WTC11 (cell line): ENCODE measurements at regions not wholly inside any gene's neighbourhood (a gene's known extent, or its start where the extent isn't known, plus 50 kb on each side); places are given as distances from the start of the nearest gene placed in this dataset.

Experiments used
- ATAC-seq: fragments of 200-7000 bp; cut with Tn5 transposase; 2 replicates; pipeline ENCODE4 v1.10.0; 2021; ENCODE audit warnings: mild to moderate bottlenecking, moderate library complexity
- CTCF ChIA-PET: fragments of 300-600 bp; sonication (Branson Sonifier 250); formaldehyde crosslinking; loops from one replicate; lab custom pipeline; 2021; ENCODE audit warnings: antibody characterized with exemption; lab: Charles Lee
- POLR2A ChIA-PET: fragments of 350-600 bp; sonication (Branson Sonifier 250); formaldehyde crosslinking; loops from one replicate; lab custom pipeline; 2021; ENCODE audit warnings: antibody characterized with exemption; lab: Charles Lee
- DNase-seq: peaks from one replicate; pipeline ENCODE4 v3.0.0; 2021; ENCODE audit warnings: low spot score
- H3K27ac Mint-ChIP-seq: 2 replicates; pipeline ENCODE4 v1.8.0; 2021; ENCODE audit warnings: mixed read lengths
- H3K27me3 Mint-ChIP-seq: 2 replicates; pipeline ENCODE4 v1.8.0; 2021; ENCODE audit warnings: low read depth, mild to moderate bottlenecking, moderate library complexity, mixed read lengths
- H3K36me3 Mint-ChIP-seq: 2 replicates; pipeline ENCODE4 v1.8.0; 2021; ENCODE audit warnings: mixed read lengths
- H3K4me1 Mint-ChIP-seq: 2 replicates; pipeline ENCODE4 v1.8.0; 2022; ENCODE audit warnings: mixed read lengths
- H3K4me3 Mint-ChIP-seq: 2 replicates; pipeline ENCODE4 v1.8.0; 2021; ENCODE audit warnings: mild to moderate bottlenecking, moderate library complexity, mixed read lengths
- H3K9me3 Mint-ChIP-seq: 2 replicates; pipeline ENCODE4 v1.8.0; 2021; ENCODE audit warnings: mixed read lengths
- ARID4B ChIP-seq: sonication (generic); formaldehyde crosslinking; IDR thresholded peaks from 2 replicates; pipeline ENCODE4 v1.8.0; 2023; ENCODE audit warnings: missing genetic modification reagents, mild to moderate bottlenecking, borderline replicate concordance
- ATF1 ChIP-seq: sonication (generic); formaldehyde crosslinking; IDR thresholded peaks from 2 replicates; pipeline ENCODE4 v1.8.1; 2023; ENCODE audit warnings: mild to moderate bottlenecking, moderate library complexity, missing genetic modification reagents
- CREB1 ChIP-seq: sonication (generic); formaldehyde crosslinking; IDR thresholded peaks from 2 replicates; pipeline ENCODE4 v1.8.0; 2023; ENCODE audit warnings: mild to moderate bottlenecking, missing genetic modification reagents
- CTCF ChIP-seq: fragments of 200-600 bp; IDR thresholded peaks from 2 replicates; pipeline ENCODE4 v1.8.0; 2022; ENCODE audit warnings: antibody characterized with exemption
- ELF4 ChIP-seq: sonication (generic); formaldehyde crosslinking; IDR thresholded peaks from 2 replicates; pipeline ENCODE4 v1.8.1; 2022; ENCODE audit warnings: low read depth, mild to moderate bottlenecking, moderate library complexity, missing genetic modification reagents
- ESRRA ChIP-seq: sonication (generic); formaldehyde crosslinking; IDR thresholded peaks from 2 replicates; pipeline ENCODE4 v1.8.1; 2022; ENCODE audit warnings: mild to moderate bottlenecking, missing genetic modification reagents, borderline replicate concordance
- FOXJ3 ChIP-seq: sonication (generic); formaldehyde crosslinking; IDR thresholded peaks from 2 replicates; pipeline ENCODE4 v1.9.0; 2021; ENCODE audit warnings: missing genetic modification reagents, mild to moderate bottlenecking, borderline replicate concordance
- FOXP4 ChIP-seq: sonication (generic); formaldehyde crosslinking; IDR thresholded peaks from 2 replicates; pipeline ENCODE4 v1.8.0; 2022; ENCODE audit warnings: mild to moderate bottlenecking, missing genetic modification reagents
- GTF2I ChIP-seq: fragments of 250-450 bp; sonication (Bioruptor Pico); conservative IDR thresholded peaks from 2 replicates; pipeline ENCODE4 v1.4.0; 2021; ENCODE audit warnings: mild to moderate bottlenecking
- IRF1 ChIP-seq: sonication (generic); formaldehyde crosslinking; IDR thresholded peaks from 2 replicates; pipeline ENCODE4 v1.8.0; 2023; ENCODE audit warnings: missing genetic modification reagents
- IRF2 ChIP-seq: sonication (generic); formaldehyde crosslinking; IDR thresholded peaks from 2 replicates; pipeline ENCODE4 v1.8.0; 2022; ENCODE audit warnings: low read depth, missing genetic modification reagents, borderline replicate concordance
- NFE2L1 ChIP-seq: sonication (generic); formaldehyde crosslinking; IDR thresholded peaks from 2 replicates; pipeline ENCODE4 v1.8.1; 2023; ENCODE audit warnings: missing genetic modification reagents
- NFYB ChIP-seq: sonication (generic); formaldehyde crosslinking; conservative IDR thresholded peaks from 2 replicates; pipeline ENCODE4 v1.8.0; 2022; ENCODE audit warnings: low read depth, missing genetic modification reagents
- NR2C2 ChIP-seq: sonication (generic); formaldehyde crosslinking; IDR thresholded peaks from 2 replicates; pipeline ENCODE4 v1.8.0; 2022; ENCODE audit warnings: mild to moderate bottlenecking, missing genetic modification reagents
- PRDM15 ChIP-seq: sonication (generic); formaldehyde crosslinking; IDR thresholded peaks from 2 replicates; pipeline ENCODE4 v1.8.0; 2022; ENCODE audit warnings: missing genetic modification reagents
- RELA ChIP-seq: sonication (generic); formaldehyde crosslinking; IDR thresholded peaks from 2 replicates; pipeline ENCODE4 v1.8.1; 2022; ENCODE audit warnings: missing genetic modification reagents, mild to moderate bottlenecking, borderline replicate concordance
- SP1 ChIP-seq: sonication (generic); formaldehyde crosslinking; conservative IDR thresholded peaks from 2 replicates; pipeline ENCODE4 v1.8.1; 2022; ENCODE audit warnings: missing genetic modification reagents
- TEAD4 ChIP-seq: sonication (generic); formaldehyde crosslinking; IDR thresholded peaks from 2 replicates; pipeline ENCODE4 v1.8.0; 2022; ENCODE audit warnings: mild to moderate bottlenecking, missing genetic modification reagents
- USF1 ChIP-seq: sonication (generic); formaldehyde crosslinking; IDR thresholded peaks from 2 replicates; pipeline ENCODE4 v1.8.0; 2022; ENCODE audit warnings: mild to moderate bottlenecking, missing genetic modification reagents
- ZNF121 ChIP-seq: sonication (generic); formaldehyde crosslinking; IDR thresholded peaks from 2 replicates; pipeline ENCODE4 v1.8.0; 2023; ENCODE audit warnings: missing genetic modification reagents
- ZNF263 ChIP-seq: sonication (generic); formaldehyde crosslinking; IDR thresholded peaks from 2 replicates; pipeline ENCODE4 v1.8.1; 2022; ENCODE audit warnings: low read depth, mild to moderate bottlenecking, moderate library complexity, missing genetic modification reagents
- ZNF416 ChIP-seq: fragments of 250-450 bp; sonication (Bioruptor Pico); IDR thresholded peaks from 2 replicates; pipeline ENCODE4 v1.9.0; 2021; ENCODE audit warnings: mild to moderate bottlenecking, inconsistent platforms
- ZNF423 ChIP-seq: fragments of 250-450 bp; sonication (Bioruptor Pico); IDR thresholded peaks from 2 replicates; pipeline ENCODE4 v2.1.2; 2022; ENCODE audit warnings: mild to moderate bottlenecking, moderate library complexity
- ZNF512 ChIP-seq: sonication (generic); formaldehyde crosslinking; IDR thresholded peaks from 2 replicates; pipeline ENCODE4 v1.8.1; 2022; ENCODE audit warnings: missing genetic modification reagents, borderline replicate concordance

GRCh38 chr5:22910523-22910922 lies 57.4 kb upstream of the CDH12 start (continued):
- TF ChIP-seq ARID4B (CRISPR knock-in tag), result no peak
- TF ChIP-seq TEAD4, result no peak
- TF ChIP-seq NR2C2, result no peak
- no peak for TF ChIP-seq GTF2I (CRISPR knock-in tag)
- no peak for TF ChIP-seq ELF4 (CRISPR knock-in tag)
- TF ChIP-seq NFYB (CRISPR knock-in tag), result no peak
- TF ChIP-seq SP1 (CRISPR knock-in tag), result no peak
- no peak for TF ChIP-seq IRF1 (CRISPR knock-in tag)

- no peak for ATAC-seq
- TF ChIP-seq ZNF512 (CRISPR knock-in tag) (no peak), IRF2 (no peak), USF1 (CRISPR knock-in tag) (no peak), ZNF121 (CRISPR knock-in tag) (no peak), NFE2L1 (CRISPR knock-in tag) (no peak), ZNF416 (no peak), PRDM15 (CRISPR knock-in tag) (no peak), FOXJ3 (CRISPR knock-in tag) (no peak), CREB1 (no peak), CTCF (no peak), ZNF423 (no peak), RELA (CRISPR knock-in tag) (no peak), FOXP4 (CRISPR knock-in tag) (no peak), ATF1 (CRISPR knock-in tag) (no peak), ESRRA (CRISPR knock-in tag) (no peak), ZNF263 (CRISPR knock-in tag) (no peak)
- ChIA-PET POLR2A (no interaction called here), CTCF (no interaction called here)
- Mint-ChIP-seq H3K27me3 (no peaks in the 10 kb centered on the region), H3K4me3 (no peak overlapping the region), H3K4me1 (peaks cover 13% of the 10 kb centered on the region), H3K36me3 (no peaks in the 10 kb centered on the region), H3K27ac (no peak overlapping the region), H3K9me3 (no peaks in the 10 kb centered on the region)
- DNase-seq, result no peak
Observed at GRCh38 chr5:22908586-22908985, 55.4 kb upstream of the CDH12 start.
